ENCODE measurements at regions not wholly inside any gene's neighbourhood (a gene's known extent, or its start where the extent isn't known, plus 50 kb on each side); places are given as distances from the start of the nearest gene placed in this dataset.

DNA sequence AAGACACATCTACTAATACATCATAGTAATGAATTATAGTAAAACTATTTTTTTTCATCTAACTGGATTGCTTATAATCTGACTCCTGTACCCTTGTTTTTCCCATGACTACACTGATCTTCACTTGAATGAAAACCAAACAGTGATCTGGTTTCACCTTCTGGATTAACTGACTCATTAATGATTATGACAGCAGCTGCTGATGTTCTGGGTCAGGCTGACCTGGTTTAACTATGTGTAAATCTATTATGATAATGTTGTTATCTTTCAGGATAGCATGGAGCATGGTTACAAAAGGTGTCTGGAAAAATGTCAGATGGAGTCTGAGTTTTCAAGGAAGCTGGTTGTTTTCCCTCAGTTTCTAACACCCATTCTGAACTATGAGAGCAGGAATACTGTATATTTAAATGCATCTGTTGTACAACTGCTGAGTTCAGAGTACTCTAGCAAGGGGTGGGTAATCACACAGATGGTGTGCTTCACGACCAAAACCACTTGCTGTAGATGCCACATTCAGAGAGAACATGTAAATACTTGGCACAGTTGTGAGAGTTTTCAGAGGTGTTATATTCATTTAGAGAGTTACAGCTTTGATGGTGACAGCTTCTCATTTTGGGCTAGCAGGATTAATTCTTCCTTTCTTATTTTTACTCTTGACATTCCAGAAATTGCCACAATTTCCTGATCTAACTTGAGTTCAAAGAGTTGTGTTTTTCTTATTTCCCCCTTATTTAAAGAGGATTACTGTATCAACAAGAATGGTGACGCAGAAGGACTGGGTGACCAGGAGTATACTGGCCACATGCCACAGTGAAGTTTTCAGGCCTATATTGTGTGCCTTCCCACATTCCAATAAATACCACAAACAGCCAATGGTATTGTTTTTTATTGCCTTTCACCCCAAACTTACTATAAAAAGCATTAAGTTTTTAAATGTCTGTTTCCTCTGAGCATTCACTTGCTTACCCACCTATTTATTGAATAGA lies 249.7 kb upstream of the TET2 start:
- DNase-seq (ENCODE audit: low read depth) = peak; percentile 43

DNA sequence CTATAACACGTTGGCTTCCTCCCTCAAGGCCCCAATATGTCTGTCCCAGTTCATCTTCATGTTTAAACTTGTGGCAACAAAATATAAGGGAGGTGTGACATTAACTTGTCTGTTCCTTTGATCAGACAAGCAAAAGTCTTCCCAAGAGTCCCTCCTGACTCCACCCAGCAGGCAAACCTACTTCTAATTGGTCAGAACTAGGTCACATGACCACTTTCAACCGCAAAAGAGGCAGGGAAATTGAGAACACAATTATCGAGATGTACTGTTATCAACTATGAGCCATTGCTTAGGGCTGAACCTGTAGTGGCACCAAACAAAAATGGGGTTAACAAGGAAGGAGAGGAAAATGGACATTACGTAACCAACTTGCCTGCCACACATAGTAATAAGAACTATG lies 246.8 kb upstream of the TET2 start:
- no peak for DNase-seq (ENCODE audit: low read depth)

DNA sequence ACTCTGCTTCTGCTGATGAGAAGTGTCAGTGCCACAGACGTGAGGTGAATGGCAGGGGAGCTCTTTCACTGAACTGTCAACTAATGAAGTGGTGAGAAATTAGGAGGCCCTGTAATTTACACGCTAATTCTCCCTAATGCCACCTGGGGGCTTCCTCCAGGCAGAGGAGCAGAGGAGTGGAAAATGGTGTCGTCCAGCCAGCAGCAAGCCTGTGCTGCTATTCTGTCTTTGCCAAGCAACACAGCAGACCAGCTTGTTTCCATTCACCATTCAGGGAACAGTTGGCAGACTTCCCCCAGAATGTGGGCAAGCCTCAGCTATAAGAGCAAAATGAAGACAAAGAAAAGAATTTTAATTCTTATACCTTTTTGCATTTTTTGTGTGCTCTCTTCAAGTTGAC lies 245.2 kb upstream of the TET2 start:
- DNase-seq (ENCODE audit: low read depth) = peak; percentile 33

DNA sequence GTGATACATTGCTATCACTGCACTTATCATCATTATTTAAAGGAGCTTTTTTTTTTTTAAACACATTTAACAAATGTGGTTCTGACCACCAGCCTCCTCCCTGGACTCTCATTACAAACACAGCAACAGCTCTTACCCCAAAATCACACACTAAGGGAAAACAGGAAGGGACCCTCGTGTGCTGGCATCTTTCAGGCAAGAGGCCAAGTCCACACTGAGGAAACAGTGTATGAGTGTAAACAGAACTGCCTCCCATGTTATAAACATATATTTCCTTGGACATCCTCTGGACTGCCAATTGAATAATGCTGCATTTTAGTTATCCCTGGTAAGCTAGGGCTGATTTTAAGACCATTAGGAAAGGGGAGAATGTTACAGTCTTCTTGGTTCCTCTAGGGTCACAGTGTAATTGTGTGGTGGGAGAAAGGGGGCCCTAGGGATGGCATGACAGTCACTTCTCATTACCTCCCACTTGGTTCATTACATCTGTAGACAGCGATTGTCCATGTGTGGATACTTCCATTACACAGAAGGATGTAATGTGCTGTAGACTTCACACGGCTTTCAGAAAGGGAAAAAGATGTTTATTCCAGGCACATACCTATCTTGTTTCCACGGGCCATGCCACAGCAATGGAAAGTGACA lies 244.6 kb upstream of the TET2 start:
- DNase-seq (ENCODE audit: low read depth) = no peak

DNA sequence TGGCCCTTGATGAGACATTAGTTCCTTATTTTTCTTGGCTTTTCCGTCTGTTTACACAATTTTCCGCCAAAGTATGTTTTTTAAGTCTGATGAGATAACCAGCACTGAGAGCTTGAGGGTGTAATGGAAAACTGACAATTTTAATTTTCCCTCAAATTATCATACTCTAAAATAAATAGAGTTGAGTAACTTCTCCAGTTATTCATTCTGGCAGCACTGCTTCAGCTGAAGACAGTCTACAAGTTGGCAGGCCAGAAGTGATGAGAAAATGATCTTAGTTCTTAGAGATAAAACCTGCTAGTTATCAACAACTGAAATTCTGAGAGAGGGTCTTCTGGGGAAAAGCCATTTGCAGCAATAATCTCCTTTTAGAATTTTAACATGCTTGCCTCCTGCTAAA lies 241.6 kb upstream of the TET2 start:
- DNase-seq (ENCODE audit: low read depth) = no peak

DNA sequence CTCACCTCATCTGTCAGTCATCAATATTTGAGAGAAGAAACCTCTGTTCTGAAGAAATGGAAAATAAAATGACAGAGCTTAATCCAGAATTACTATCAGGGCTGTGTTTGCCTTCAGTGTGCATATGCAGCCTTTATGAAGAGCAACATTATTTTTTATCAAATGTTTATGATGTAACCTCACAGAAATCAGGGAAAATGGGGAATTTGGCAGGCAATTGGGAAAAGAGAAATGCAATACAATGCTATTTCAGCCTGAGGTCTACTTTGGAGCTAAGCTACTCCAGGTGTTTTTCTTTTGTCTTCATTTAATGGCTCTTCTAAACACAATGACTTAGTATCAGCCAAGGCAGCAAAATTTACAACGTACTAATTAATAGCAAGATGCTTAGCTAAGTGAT lies 241.1 kb upstream of the TET2 start:
- DNase-seq (ENCODE audit: low read depth) = no peak

DNA sequence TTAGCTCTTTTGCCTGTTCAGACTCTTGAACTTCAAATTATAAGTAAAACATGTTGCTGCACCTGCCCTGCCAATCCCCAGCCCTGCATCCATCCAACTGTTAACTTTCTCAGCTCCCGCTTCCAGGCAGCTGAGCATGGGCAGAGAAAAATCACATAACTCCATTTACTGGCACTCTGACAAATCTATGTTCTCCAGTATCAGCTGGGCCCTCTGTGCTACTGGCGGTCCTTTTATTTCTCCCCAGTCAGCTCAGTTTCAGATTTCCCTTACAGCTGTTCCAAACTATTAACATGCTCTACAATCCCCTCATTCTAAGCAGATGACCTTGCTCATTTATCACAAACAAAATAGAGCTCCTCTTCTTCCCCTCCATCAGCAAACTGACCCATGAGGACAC lies 240.4 kb upstream of the TET2 start:
- no peak for DNase-seq (ENCODE audit: low read depth)

DNA sequence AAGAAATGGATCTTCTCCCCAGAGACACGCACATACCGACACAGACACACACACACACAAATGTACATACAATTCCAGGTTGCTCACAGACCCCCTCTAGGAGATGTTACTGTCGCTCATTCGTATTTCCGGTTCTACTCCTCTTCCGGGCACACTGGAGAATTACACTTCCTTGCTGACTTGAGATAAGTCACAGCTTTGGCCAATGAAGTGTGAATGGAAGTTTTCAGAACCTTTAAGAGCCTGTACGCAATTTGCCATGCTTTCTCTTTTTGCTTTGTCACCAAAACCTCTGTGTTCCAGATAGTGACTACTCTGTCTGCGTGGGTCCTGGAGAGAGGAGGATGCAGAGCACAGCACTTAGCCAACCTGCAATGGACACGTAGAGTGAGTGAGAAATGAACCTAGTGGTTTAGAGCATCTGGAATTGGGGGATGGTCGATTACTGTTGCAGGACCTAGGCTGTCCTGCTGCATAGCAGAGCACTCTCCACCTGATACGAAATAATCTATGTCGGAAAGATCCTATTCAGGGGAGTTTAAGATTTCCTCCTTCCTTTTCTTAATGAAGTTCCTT lies 239.5 kb upstream of the TET2 start:
- DNase-seq (ENCODE audit: low read depth) = no peak

DNA sequence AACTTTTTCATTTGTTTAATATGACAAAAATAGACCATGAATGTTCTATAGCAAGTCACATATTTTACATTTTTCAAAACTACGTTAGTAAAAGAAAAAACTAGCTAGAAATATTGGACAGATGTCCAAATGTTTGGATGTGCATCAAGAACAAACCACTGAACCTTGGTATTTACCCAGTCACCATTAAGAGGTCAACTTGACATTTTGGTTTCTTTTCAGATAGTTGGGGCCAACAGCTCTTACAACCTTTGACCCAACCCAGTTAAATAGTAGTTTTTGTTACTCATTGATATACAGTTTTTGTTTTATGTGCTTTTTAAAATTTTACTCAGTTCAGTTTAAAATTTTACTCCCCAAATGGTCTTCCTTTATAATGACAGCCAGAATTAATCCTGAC lies 238.7 kb upstream of the TET2 start:
- DNase-seq (ENCODE audit: low read depth) = no peak

DNA sequence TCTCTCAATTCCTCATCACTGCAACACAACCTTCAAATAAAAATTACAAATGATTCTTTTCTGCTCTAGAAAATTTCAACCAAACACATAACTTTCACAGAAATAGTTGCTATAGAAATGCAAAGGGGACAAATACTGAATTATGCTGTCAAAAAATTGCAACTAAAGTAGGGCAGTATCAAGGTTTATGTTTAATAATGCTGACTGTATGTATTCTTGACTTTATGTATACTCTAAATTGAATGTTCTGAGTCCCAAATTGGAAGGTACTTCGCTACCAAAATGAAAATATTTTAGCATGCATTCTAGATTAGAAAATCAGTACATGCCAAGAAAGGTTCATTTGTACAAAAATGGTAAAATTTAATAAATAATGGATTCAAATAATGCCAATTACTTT lies 237.3 kb upstream of the TET2 start:
- no peak for DNase-seq (ENCODE audit: low read depth)

DNA sequence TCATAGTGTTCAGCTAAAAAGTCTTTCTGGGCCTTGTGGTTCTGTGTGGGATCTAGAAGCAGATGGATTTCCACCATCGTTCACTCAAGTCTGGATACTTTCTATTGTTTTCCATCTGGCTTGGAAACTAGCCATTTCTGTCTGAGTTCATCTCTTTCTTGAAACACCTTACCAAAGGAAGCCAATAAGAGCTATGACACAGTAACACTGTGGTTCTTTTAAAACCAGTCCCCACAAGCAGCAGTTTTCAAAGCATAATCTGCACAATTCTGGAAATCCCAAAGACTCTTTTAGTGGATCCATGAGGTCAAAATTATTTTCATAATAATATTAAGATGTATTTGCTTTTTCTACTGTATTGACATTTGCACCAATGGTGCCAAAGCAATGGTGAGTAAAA lies 234.2 kb upstream of the TET2 start:
- DNase-seq (ENCODE audit: low read depth) = no peak

DNA sequence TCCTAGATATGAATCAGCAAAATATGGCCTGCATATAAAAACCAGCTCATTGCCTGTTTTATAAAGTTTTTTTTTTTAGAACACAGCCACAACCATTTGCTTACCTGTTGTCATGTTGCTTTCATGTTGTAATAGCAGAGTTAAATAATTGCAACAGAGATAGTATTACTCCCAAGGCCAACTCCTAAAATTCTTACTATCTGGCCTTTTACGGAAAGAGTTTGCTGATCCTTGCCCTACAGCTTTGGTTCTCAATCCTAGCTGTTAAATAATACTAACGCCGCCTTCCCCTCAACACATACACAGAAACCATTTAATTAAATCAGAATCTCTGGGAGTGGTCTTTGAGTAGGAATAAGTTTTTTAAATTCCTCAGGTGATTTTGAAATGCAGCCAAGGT lies 231.3 kb upstream of the TET2 start:
- no peak for DNase-seq (ENCODE audit: low read depth)

DNA sequence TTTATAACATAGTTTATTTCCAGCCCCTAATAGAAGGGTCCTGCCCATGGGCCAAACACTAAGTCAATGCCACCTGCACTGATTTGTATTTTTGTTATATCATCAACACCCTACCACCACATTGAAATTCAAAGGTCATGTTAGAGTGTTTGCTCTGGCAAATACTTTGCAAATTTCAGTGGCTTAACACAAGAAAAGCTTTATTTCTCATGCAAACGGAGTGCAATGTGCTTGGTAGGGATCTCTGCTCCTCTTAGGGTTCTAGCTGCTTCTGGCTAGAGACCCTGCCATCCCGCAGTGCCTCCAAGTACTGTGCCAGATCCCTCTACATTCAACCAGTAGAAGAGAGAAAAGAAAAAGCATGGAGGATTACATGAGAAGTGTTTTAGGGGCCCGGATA lies 230.8 kb upstream of the TET2 start:
- DNase-seq (ENCODE audit: low read depth) = no peak

DNA sequence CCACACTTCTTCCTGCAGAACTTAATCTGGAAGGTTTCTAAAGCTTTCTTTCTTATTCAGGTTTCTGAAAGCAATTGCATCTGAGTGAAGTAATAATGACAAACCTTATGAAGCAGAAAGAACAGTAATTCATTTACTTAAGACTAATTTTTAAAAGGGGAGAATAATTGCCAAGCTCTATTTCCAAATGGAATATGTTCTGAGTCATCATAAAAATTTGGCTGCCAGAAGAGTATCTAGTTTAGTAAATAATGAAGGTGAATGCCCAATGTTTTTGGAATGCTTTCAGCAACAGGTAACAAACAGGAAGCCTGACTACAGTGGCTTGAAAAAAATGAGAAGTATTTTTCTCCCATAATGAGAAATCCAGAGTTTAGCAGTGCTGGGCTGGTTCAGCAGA lies 227.3 kb upstream of the TET2 start:
- peak; percentile 81 for DNase-seq (ENCODE audit: low read depth)

DNA sequence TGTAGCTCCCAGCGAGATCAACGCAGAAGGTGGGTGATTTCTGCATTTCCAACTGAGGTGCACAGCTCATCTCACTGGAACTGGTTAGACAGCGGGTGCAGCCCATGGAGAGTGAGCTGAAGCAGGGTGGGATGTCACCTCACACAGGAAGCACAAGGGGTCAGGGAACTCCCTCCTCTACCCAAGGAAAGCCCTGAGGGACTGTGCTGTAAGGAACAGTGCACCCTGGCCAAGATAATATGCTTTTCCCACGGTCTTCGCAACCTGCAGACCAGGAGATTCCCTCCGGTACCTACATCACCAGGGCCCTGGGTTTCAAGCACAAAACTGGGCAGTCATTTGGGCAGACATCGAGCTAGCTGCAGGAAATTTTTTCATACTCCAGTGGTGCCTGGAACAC lies 216.4 kb upstream of the TET2 start:
- DNase-seq (ENCODE audit: low read depth) = no peak

DNA sequence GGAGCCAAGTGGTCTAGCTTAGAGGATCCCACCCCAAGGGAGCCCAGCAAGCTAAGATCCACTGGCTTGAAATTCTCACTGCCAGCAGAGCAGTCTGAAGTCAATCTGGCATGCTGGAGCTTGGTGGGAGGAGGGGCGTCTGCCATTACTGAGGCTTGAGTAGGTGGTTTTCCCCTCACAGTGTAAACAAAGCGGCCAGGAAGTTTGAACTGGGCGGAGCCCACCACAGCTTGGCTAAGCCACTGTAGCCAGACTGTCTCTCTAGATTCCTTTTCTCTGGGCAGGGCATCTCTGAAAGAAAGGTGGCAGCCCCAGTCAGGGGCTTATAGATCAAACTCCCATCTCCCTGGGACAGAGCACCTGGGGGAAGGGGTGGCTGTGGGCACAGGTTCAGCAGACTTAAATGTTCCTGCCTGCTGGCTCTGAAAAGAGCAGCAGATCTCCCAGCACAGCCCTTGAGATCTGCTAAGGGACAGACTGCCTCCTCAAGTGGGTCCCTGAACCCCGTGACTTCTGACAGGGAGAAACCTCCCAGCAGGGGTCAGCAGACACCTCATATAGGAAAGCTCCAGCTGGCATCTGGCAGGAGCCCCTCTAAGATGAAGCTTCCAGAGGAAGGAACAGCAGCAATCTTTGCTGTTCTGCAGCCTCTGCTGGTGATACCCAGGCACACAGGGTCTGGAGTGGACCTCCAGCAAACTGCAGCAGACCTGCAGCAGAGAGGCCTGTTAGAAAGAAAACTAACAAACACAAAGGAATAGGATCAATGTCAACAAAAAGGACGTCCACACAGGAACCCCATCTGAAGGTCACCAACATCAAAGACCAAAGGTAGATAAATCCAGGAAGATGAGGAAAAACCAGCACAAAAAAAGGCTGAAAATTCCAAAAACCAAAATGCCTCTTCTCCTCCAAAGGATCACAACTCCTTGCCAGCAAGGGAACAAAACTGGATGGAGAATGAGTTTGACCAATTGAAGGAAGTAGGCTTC lies 215.6 kb upstream of the TET2 start:
- DNase-seq (ENCODE audit: low read depth) = peak; percentile 61

DNA sequence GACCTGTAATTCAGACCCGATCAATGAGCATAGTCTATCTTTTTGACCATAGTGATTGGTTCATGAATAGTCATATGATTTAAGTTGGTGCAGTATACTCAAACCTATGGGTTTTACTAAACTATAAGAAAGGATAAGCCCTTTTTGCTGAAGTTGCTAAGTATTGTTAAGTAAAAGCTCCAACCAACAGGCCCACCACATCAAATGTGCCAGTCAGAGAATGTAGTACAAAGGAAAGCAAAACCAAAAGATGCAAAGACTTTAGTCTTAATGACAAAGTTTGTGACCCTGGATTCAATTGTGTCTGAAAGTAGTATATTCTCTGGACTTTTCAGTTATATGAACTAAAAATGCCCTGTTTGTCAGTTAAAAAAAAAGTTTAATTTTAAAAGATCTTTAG lies 208.1 kb upstream of the TET2 start:
- no peak for DNase-seq (ENCODE audit: low read depth)

DNA sequence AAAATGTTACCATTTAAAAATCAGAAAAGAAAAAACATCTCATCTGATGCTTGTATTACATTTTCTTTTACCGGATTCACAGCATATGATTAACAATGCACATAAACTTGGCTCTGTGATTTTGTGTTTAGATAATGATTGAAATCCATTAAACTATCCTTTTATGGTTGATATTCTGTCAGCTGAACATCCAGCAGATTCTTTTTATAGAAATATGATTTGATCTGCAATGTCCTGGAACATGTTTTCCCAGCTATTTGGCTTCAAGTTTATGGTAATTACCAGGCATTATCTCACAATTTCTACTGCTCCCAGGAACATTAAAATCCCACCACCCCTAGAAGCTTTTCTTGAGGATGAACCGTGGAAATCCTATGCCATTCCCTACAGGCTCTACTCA lies 205.7 kb upstream of the TET2 start:
- no peak for DNase-seq (ENCODE audit: low read depth)

DNA sequence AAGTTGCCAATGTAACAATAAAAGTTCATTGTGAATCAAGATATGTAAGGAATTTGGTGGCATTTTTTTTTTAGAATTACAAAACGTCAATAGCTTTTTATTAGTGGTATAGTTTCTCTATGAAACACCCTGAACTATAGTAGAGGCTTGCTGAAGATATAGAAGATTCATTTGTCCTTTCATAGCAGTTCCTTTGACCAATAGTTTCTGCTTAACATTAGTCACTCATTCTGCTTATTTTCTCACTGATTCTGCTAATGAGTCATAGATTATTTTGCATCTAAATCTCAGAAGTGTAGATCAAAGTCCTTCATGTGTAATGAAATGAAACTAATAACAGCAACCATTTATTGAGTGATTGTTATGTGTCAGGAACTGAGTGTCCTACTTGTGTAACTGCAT lies 205.0 kb upstream of the TET2 start:
- peak; percentile 92 for DNase-seq (ENCODE audit: low read depth)

DNA sequence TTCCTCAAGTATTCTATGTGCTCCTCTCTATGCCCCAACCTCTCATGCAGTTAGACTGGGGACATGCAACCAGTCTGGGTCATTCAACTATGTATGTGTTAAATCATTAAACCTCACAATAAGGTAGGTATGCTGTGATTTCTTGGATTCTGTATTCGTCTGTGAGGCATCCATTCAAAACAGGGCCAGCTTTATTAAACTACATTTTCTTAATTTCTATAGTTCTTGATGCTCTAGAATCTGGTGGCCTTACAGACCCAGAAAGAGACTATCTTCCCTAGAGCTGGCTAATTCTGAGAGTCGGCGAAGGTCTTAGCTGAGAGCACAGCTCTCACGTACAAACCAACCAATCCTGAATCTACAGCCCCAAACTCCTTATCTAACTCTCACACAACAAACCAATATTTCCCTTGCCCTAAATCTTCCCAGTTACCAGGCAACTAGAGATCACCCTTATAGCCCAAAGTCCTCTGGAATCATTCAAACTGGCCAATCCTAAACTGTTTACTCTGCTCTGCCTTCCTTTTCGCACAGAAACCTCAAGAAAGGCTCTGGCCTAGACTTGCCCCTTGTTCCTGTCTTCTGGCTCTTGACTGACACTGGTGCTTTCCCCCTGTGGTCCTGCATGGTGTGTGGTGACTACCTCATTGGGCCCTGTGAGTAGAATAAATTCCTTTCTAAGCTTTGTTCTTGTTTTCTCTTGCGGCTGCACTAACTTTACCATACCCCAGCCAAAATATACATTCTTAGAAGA lies 203.5 kb upstream of the TET2 start:
- DNase-seq (ENCODE audit: low read depth) = no peak

DNA sequence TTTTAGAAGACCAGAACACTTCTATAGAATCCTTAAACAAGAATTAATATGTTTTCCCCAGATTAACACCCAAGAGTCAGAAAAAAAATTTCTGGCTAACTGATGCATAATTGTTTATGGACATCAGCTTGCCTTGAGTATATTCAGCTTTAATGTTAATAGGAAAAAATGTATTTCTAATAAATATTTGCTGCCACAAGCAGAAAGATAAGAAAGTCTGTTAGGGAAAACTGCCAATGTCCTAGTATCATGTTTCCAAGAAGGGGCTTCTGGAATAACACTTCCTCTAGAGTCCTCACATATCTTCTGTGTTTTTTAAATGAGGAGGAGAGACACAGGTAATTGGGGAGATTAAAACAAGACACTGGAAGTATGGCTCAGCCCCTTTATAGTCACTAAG lies 202.1 kb upstream of the TET2 start:
- DNase-seq (ENCODE audit: low read depth) = no peak
